ENCODE measurements at regions not wholly inside any gene's neighbourhood (a gene's known extent, or its start where the extent isn't known, plus 50 kb on each side); places are given as distances from the start of the nearest gene placed in this dataset.

- TF ChIP-seq CTCF (IDR thresholded peaks at IDR 0.05; ENCODE audit: poor library complexity): no peak
- TF ChIP-seq EZH2 (IDR thresholded peaks at IDR 0.05; ENCODE audit: borderline replicate concordance): no peak
- no peak for TF ChIP-seq EZH2phosphoT487 (IDR thresholded peaks at IDR 0.05; ENCODE audit: low read depth, severe bottlenecking, unreplicated experiment)
Measured at GRCh38 chr1:58839846-58840835, 56.3 kb upstream of the JUN start.

Data from hepatocyte (in vitro differentiated cells).